GM12872 (cell line): ENCODE measurements at regions not wholly inside any gene's neighbourhood (a gene's known extent, or its start where the extent isn't known, plus 50 kb on each side); places are given as distances from the start of the nearest gene placed in this dataset.

Source experiments
- CTCF ChIP-seq: IDR thresholded peaks from 3 replicates; pipeline ENCODE4 v1.5.1; 2011; ENCODE audit warnings: low read depth, mild to moderate bottlenecking, low read length, moderate library complexity; ENCODE audit not compliant: insufficient read depth

GRCh38 chr5:120293796-120294195 lies 170.3 kb upstream of the PRR16 start:
- no peak for TF ChIP-seq CTCF

GRCh38 chr5:120297616-120298015 lies 166.5 kb upstream of the PRR16 start:
- TF ChIP-seq CTCF: no peak

GRCh38 chr5:120298981-120299380 lies 165.1 kb upstream of the PRR16 start:
- no peak for TF ChIP-seq CTCF

- no peak for TF ChIP-seq CTCF
These were observed 159.4 kb upstream of the PRR16 start for GRCh38 chr5:120304663-120305062.

GRCh38 chr5:120306303-120306702 lies 157.8 kb upstream of the PRR16 start:
- TF ChIP-seq CTCF: no peak

- no peak for TF ChIP-seq CTCF
These were observed 149.9 kb upstream of the PRR16 start for GRCh38 chr5:120314191-120314590.

GRCh38 chr5:120320626-120321025 lies 143.5 kb upstream of the PRR16 start:
- TF ChIP-seq CTCF: no peak

- TF ChIP-seq CTCF: no peak
These were observed 137.4 kb upstream of the PRR16 start for GRCh38 chr5:120326651-120327050.
